AG09309 (cell line): ENCODE measurements at regions not wholly inside any gene's neighbourhood (a gene's known extent, or its start where the extent isn't known, plus 50 kb on each side); places are given as distances from the start of the nearest gene placed in this dataset.

Experiments
- DNase-seq: peaks from one replicate; pipeline ENCODE4 v3.0.0-alpha.2; 2010; ENCODE audit warnings: low read depth
- H3K4me3 ChIP-seq: 2 replicates; pipeline ENCODE4 v1.5.1; 2011; ENCODE audit warnings: mild to moderate bottlenecking, low read depth, low read length, moderate library complexity; ENCODE audit not compliant: control insufficient read depth
- TF ChIP-seq, protein P1 (sequence below): IDR thresholded peaks from 2 replicates; pipeline ENCODE4 v1.5.1; 2011; ENCODE audit warnings: mild to moderate bottlenecking, low read depth, low read length, inconsistent platforms; ENCODE audit not compliant: insufficient read depth, control insufficient read depth; ENCODE audit errors: missing control alignments

DNA sequence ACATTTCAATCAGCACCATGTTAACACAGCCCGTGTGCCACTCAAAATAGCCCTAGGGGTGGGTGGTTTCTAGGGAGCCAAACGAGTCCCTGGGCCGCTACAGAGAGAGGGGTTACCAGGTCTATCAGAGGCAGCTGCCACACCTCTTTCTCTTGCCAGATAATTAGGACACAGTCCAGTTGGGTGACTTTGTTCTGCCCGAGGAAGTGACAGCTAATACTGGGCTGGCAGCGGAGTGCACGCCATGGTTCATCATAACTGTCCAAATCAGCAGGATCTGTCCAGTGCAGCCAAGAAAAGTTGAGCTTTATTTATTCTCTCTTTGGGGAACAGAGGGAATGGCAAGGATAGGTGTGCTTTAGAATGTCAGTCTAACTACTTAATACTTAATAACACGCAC lies 583.8 kb downstream of the BRINP1 start:
- no peak overlapping the region for H3K4me3 ChIP-seq
- DNase-seq, result no peak

DNA sequence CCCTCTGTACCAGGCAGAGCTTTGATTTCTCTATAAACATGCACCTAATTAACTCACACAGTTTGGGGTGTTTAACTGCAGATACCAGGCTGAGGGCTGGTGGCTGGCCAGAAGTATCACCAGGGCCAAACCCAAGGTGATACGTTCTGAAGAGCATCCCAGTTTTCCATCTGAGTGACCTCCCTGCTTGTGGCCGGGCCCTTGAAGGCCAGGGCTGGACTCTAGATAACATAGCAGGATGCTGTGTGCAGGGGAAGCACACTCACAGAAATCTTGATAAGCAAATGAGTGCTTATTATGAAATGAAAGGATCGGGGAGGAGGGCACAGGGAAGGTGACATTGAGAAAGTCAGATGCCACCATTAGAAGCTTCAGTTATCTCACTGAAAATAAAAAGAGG lies 582.4 kb downstream of the BRINP1 start:
- TF ChIP-seq, protein P1, sequence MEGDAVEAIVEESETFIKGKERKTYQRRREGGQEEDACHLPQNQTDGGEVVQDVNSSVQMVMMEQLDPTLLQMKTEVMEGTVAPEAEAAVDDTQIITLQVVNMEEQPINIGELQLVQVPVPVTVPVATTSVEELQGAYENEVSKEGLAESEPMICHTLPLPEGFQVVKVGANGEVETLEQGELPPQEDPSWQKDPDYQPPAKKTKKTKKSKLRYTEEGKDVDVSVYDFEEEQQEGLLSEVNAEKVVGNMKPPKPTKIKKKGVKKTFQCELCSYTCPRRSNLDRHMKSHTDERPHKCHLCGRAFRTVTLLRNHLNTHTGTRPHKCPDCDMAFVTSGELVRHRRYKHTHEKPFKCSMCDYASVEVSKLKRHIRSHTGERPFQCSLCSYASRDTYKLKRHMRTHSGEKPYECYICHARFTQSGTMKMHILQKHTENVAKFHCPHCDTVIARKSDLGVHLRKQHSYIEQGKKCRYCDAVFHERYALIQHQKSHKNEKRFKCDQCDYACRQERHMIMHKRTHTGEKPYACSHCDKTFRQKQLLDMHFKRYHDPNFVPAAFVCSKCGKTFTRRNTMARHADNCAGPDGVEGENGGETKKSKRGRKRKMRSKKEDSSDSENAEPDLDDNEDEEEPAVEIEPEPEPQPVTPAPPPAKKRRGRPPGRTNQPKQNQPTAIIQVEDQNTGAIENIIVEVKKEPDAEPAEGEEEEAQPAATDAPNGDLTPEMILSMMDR, result no peak
- H3K4me3 ChIP-seq, result no peak overlapping the region
- no peak for DNase-seq

More for the DNA sequence above, 583.8 kb downstream of the BRINP1 start:
- TF ChIP-seq, protein P1, result no peak

DNA sequence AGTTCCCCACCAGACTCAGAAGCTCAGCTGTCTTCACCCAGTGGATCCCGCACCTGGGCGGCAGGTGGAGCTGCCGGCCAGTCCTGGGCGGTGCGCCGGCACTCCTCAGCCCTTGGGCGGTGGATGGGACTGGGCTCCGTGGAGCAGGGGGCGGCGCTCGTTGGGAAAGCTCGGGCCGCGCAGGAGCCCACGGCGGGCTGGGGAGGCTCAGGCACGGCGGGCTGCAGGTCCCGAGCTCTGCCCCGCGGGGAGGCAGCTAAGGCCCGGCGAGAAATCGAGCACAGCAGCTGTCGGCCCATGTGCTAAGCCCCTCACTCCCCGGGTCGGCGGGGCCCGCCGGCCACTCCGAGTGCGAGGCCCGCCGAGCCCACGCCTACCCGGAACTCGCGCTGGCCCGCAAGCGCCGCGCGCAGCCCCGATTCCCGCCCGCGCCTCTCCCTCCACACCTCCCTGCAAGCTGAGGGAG lies 560.0 kb downstream of the BRINP1 start:
- TF ChIP-seq, protein P1, result no peak
- H3K4me3 ChIP-seq, result no peak overlapping the region
- no peak for DNase-seq

DNA sequence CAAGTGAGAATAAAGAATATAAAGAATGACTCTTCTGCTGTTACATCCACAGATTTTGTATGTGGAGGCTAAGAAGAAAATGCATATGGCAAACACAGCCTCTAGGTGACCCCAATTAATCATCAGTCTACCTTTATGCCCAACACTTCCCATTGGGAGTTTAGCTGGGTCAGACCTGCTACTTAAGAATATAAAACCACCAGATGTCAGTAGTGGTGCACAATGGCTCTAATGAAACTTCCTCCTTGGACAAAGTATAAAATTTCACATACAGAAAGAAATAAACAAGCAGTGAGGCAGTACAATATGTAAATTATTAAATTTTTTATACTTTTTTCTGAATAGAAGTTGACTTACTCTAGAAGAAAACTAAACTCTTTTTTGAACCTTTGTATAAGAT lies 539.9 kb downstream of the BRINP1 start:
- TF ChIP-seq, protein P1, result no peak

DNA sequence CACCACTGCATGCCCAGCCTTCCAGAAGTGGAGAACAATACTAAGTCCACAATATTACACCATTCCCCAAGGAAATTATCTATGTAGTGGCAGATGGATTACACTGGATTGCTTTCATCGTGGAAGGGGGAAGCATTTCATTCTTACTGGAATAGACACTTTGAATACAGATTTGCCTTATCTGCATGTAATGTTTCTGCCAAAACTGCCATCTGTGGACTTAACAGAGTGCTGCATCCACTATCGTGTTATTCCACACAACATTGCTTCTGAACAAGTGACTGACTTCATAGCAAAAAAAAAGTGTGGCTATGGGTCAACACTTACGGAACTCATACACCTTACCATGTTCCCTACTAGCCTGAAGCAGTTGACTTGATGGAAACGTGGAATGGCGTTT lies 536.9 kb downstream of the BRINP1 start:
- no peak overlapping the region for H3K4me3 ChIP-seq
- TF ChIP-seq, protein P1, result no peak
- DNase-seq, result no peak

More for the DNA sequence above, 539.9 kb downstream of the BRINP1 start:
- no peak overlapping the region for H3K4me3 ChIP-seq
- DNase-seq, result no peak

DNA sequence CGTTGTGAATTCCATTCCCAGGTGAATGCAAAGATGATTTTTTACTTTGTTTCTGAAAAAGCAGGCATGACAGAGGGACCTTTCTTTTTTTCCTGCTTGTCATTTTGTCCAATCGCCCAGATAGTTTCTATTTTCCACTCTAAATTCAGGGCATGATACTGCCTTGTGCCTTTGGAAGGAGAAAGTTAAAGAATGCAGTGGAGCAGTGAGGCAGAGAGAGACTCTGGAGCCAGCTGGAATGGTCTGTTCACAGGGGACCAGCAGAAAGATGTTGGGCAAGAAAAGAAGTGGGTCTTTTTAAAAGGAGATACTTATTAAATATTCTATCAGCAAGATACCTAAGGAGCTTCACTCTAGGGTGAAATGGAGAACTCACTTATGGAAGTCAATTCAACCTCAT lies 532.3 kb downstream of the BRINP1 start:
- DNase-seq, result no peak
- TF ChIP-seq, protein P1, result no peak
- H3K4me3 ChIP-seq, result no peak overlapping the region

DNA sequence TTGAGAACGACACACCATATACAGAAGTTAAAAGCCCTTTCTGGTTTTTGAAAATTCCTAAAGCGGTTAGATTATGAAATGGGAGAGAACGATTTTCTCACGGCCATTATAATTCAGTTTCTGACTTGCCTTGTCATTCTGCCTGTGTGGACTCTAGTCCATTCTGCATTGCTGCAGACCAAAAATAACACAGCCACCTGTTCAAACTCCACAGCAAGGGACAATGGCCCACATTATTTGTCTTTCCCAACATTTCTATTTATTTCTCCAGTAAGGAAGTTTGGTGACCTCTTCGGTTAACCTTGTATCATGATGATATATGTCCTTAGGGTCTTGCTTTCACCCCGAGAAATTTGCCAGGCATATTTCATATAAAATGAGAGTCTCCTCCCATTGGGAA lies 497.7 kb downstream of the BRINP1 start:
- no peak for DNase-seq
- H3K4me3 ChIP-seq, result no peak overlapping the region
- TF ChIP-seq, protein P1, result no peak
